ENCODE measurements at regions not wholly inside any gene's neighbourhood (a gene's known extent, or its start where the extent isn't known, plus 50 kb on each side); places are given as distances from the start of the nearest gene placed in this dataset.

- ChIA-PET POLR2A (no interaction called here), CTCF (no interaction called here)
- no peaks in the 10 kb centered on the region for H3K27me3 ChIP-seq (ENCODE audit: control insufficient read depth in 2 of 2, insufficient read depth in 2 of 2, low read length in 2 of 2)
- no peaks in the 10 kb centered on the region for H3K36me3 ChIP-seq (ENCODE audit: control insufficient read depth in 2 of 2, extremely low read depth in 1 of 2, insufficient read depth in 2 of 2, low read length in 2 of 2)
- no peaks in the 10 kb centered on the region for H3K9me1 ChIP-seq (replicated peaks; ENCODE audit: control insufficient read depth, extremely low read depth, insufficient read depth, low read length)
- FAIRE-seq (no peak), DNase-seq (ENCODE audit: low read depth, low spot score) (no peak)
- BruUV-seq (replicated peaks) = no TSS peak
- TF ChIP-seq, protein P1, sequence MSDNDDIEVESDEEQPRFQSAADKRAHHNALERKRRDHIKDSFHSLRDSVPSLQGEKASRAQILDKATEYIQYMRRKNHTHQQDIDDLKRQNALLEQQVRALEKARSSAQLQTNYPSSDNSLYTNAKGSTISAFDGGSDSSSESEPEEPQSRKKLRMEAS (IDR thresholded peaks at IDR 0.05; ENCODE audit: insufficient read depth, insufficient read length) = no peak
- no peak for TF ChIP-seq POLR2AphosphoS5 (IDR thresholded peaks at IDR 0.05; ENCODE audit: insufficient read depth, low read depth, low read length)
- no peak for TF ChIP-seq JUN (IDR thresholded peaks at IDR 0.05; ENCODE audit: borderline replicate concordance, insufficient read depth, insufficient read length, low read depth)
- TF ChIP-seq CTCF (IDR thresholded peaks at IDR 0.05; ENCODE audit: extremely low read depth in 1 of 2, insufficient read depth in 1 of 2, low read depth in 1 of 2, low read length in 2 of 2) = no peak
- no peak for TF ChIP-seq FOS (IDR thresholded peaks at IDR 0.05; ENCODE audit: borderline replicate concordance, insufficient read depth, low read length)
- TF ChIP-seq EZH2 (IDR thresholded peaks at IDR 0.05; ENCODE audit: borderline replicate concordance, low read depth, low read length, severe bottlenecking) = no peak
- TF ChIP-seq MYC (IDR thresholded peaks at IDR 0.05; ENCODE audit: low read depth, low read length) = no peak
- TF ChIP-seq GATA2 (IDR thresholded peaks at IDR 0.05; ENCODE audit: insufficient read depth, insufficient read length, low read depth, low read length) = no peak
- no peak for TF ChIP-seq POLR2A (IDR thresholded peaks at IDR 0.05; ENCODE audit: low read depth, low read length)
- H3K9me3 ChIP-seq (replicated peaks; ENCODE audit: control insufficient read depth, insufficient read depth, low read length) = no peaks in the 10 kb centered on the region
- no peak overlapping the region for H3K9ac ChIP-seq (replicated peaks; ENCODE audit: extremely low read depth, insufficient read depth, low read length)
- dilution Hi-C loops (cut with MboI; ENCODE audit: extremely low pct_ligation_motif_present, low sequenced_read_pairs) = no loop called here
- no peaks in the 10 kb centered on the region for H4K20me1 ChIP-seq (replicated peaks; ENCODE audit: control insufficient read depth, extremely low read depth, insufficient read depth, low read length)
- H3K4me1 ChIP-seq (ENCODE audit: control insufficient read depth, extremely low read depth, insufficient read depth, low read length) = no peaks in the 10 kb centered on the region
- H3K27ac ChIP-seq (ENCODE audit: insufficient read depth, low read depth, low read length) = no peak overlapping the region
- H3K4me3 ChIP-seq (replicated peaks in 1 of 3; ENCODE audit: insufficient read depth in 1 of 3, low read depth in 1 of 3, low read length in 3 of 3) = no peak overlapping the region
- no peak overlapping the region for H3K4me2 ChIP-seq (ENCODE audit: insufficient read depth, low read length)
- H3K79me2 ChIP-seq (ENCODE audit: control insufficient read depth, insufficient read depth, low read length) = no peaks in the 10 kb centered on the region
- H2AFZ ChIP-seq (ENCODE audit: low read depth, low read length) = no peak overlapping the region
- intact Hi-C loops (cut with micrococcal nuclease) = no loop called here
Observed at GRCh38 chr15:31597466-31597865, 270.8 kb downstream of the KLF13 start.

All from endothelial cell of umbilical vein (primary cell).